GM12878 (cell line): ENCODE measurements at regions not wholly inside any gene's neighbourhood (a gene's known extent, or its start where the extent isn't known, plus 50 kb on each side); places are given as distances from the start of the nearest gene placed in this dataset.

Source experiments
- ATAC-seq: fragments of 200-7000 bp; cut with Tn5 transposase; 3 replicates; pipeline ENCODE4 v1.9.1; 2020; ENCODE audit warnings: mild to moderate bottlenecking, moderate library complexity
- BruUV-seq: library from RNA; stranded (reverse); fragments of 400-500 nt; replicated peaks from 2 replicates; lab custom pipeline; 2021; lab: Mats Ljungman, UMichigan
- CTCF ChIA-PET: fragments of 300-600 bp; sonication (Branson Sonifier 250); formaldehyde crosslinking; extraction: SDS; loops from one replicate; lab custom pipeline; 2021; ENCODE audit warnings: inconsistent platforms; lab: Yijun Ruan, JAX
- POLR2A ChIA-PET: fragments of 350-600 bp; formaldehyde crosslinking; extraction: SDS; loops from one replicate; lab custom pipeline; 2021; ENCODE audit warnings: inconsistent platforms; lab: Charles Lee
- RAD21 ChIA-PET: fragments of 300-600 bp; sonication (Branson Sonifier 250); formaldehyde crosslinking; loops from one replicate; lab custom pipeline; 2023; ENCODE audit warnings: antibody characterized with exemption; ENCODE audit not compliant: unreplicated experiment; lab: Charles Lee
- SMC1A ChIA-PET: fragments of 300-600 bp; sonication (Branson Sonifier 250); formaldehyde crosslinking; loops from one replicate; lab custom pipeline; 2023; ENCODE audit not compliant: unreplicated experiment, uncharacterized antibody; lab: Charles Lee
- DNase-seq: peaks from one replicate; pipeline ENCODE4 v3.0.0-alpha.2; 2011; ENCODE audit warnings: low read depth, low spot score
- FAIRE-seq: peaks from 3 replicates; lab custom pipeline; 2011; peaks lifted over from hg19 to GRCh38; lab: Jason Lieb, UNC
- H2AFZ ChIP-seq: 2 replicates; pipeline ENCODE4 v1.6.0; 2011; ENCODE audit warnings: low read depth, low read length, control low read depth; ENCODE audit not compliant: control insufficient read depth
- H3K27ac ChIP-seq: 2 replicates; pipeline ENCODE4 v1.5.1; 2011; ENCODE audit warnings: control low read depth; ENCODE audit not compliant: control insufficient read depth, insufficient read depth
- H3K27me3 ChIP-seq, 2 experiments: replicated peaks in 1 of 2; 2 replicates each; pipeline versions ENCODE4 v1.6.0 to v1.6.1; 2011; ENCODE audit warnings: low read length in 1 of 2; ENCODE audit not compliant: control insufficient read depth in 2 of 2, insufficient read depth in 2 of 2
- H3K36me3 ChIP-seq, 2 experiments: 2 replicates each; pipeline ENCODE4 v1.5.1; 2011; ENCODE audit warnings: low read length in 1 of 2; ENCODE audit not compliant: control insufficient read depth in 2 of 2, insufficient read depth in 2 of 2
- H3K4me1 ChIP-seq: 2 replicates; pipeline ENCODE4 v1.6.1; 2011; ENCODE audit warnings: mild to moderate bottlenecking, low read length, moderate library complexity, mixed read lengths; ENCODE audit not compliant: control insufficient read depth, insufficient read depth
- H3K4me2 ChIP-seq: 2 replicates; pipeline ENCODE4 v1.6.0; 2011; ENCODE audit warnings: control low read depth; ENCODE audit not compliant: control insufficient read depth, insufficient read depth
- H3K4me3 ChIP-seq: fragments of 200-600 bp; sonication (generic); 2 replicates; pipeline ENCODE4 v1.5.1; 2016
- H3K79me2 ChIP-seq: 2 replicates; pipeline ENCODE4 v1.6.0; 2011; ENCODE audit warnings: low read length; ENCODE audit not compliant: control insufficient read depth, insufficient read depth
- H3K9ac ChIP-seq: 2 replicates; pipeline ENCODE4 v1.8.0; 2011; ENCODE audit warnings: low read length, control low read depth, mixed read lengths; ENCODE audit not compliant: control insufficient read depth, insufficient read depth
- H3K9me3 ChIP-seq: replicated peaks from 3 replicates; pipeline ENCODE4 v1.5.1; 2011; ENCODE audit warnings: mild to moderate bottlenecking, low read length; ENCODE audit not compliant: control insufficient read depth, insufficient read depth
- H4K20me1 ChIP-seq: 2 replicates; pipeline ENCODE4 v1.6.0; 2011; ENCODE audit not compliant: control insufficient read depth, insufficient read depth
- ATF3 ChIP-seq: IDR thresholded peaks from 2 replicates; pipeline ENCODE4 v1.6.1; 2011; ENCODE audit warnings: low read depth, mild to moderate bottlenecking, low read length, moderate library complexity, borderline replicate concordance; ENCODE audit errors: extremely low read depth
- ESRRA ChIP-seq: IDR thresholded peaks from 2 replicates; pipeline ENCODE4 v1.6.1; 2012; ENCODE audit warnings: mild to moderate bottlenecking, low read length, improper control_type of control experiment
- HCFC1 ChIP-seq: fragments of 150-350 bp; IDR thresholded peaks from 2 replicates; pipeline ENCODE4 v1.6.1; 2014; ENCODE audit warnings: low read length
- NBN ChIP-seq: fragments of 450-650 bp; IDR thresholded peaks from 2 replicates; pipeline ENCODE4 v1.6.1; 2016
- POLR2AphosphoS5 ChIP-seq: IDR thresholded peaks from 2 replicates; pipeline ENCODE4 v1.6.1; 2011; ENCODE audit warnings: mild to moderate bottlenecking, low read length, inconsistent platforms
- RELA ChIP-seq: fragments of 450-650 bp; IDR thresholded peaks from 2 replicates; pipeline ENCODE4 v1.8.0; 2014; ENCODE audit warnings: borderline replicate concordance; ENCODE audit not compliant: partially characterized antibody
- REST ChIP-seq: IDR thresholded peaks from 2 replicates; pipeline ENCODE4 v1.6.1; 2012; ENCODE audit warnings: mild to moderate bottlenecking, low read depth, low read length
- STAT1 ChIP-seq: fragments of 450-650 bp; conservative IDR thresholded peaks from 2 replicates; pipeline ENCODE4 v1.6.1; 2014; ENCODE audit warnings: antibody characterized with exemption, mild to moderate bottlenecking
- WGBS: methylation state at CpG from one replicate; pipeline ENCODE4 v1.1.6; 2016; ENCODE audit warnings: low lambda C conversion rate; ENCODE audit not compliant: insufficient replicate concordance, insufficient coverage; ENCODE audit errors: missing lambda C conversion rate; 5-methylcytosine and 5-hydroxymethylcytosine counted together
- in situ Hi-C: fragments of 300-500 bp; cut with MboI; formaldehyde crosslinking; loops from 9 replicates; pipeline ENCODE4 v1.14.3; 2018; ENCODE audit warnings: mixed read lengths
- intact Hi-C: fragments of 100-400 bp; cut with micrococcal nuclease; formaldehyde crosslinking; loops from one replicate; pipeline ENCODE4 v1.14.2; 2022; ENCODE audit not compliant: unreplicated experiment
- TF ChIP-seq, protein P1 (sequence below): IDR thresholded peaks from 2 replicates; pipeline ENCODE4 v1.6.1; 2011; ENCODE audit warnings: borderline replicate concordance, low read depth, mild to moderate bottlenecking, moderate library complexity, mixed read lengths, low read length; ENCODE audit not compliant: insufficient read depth; ENCODE audit errors: extremely low read length

- TF ChIP-seq RELA, result no peak
- TF ChIP-seq NBN, result no peak
- no peak for TF ChIP-seq POLR2AphosphoS5
- no peak for TF ChIP-seq REST
- TF ChIP-seq HCFC1, result no peak
- no peak for TF ChIP-seq ESRRA
- TF ChIP-seq, protein P1, sequence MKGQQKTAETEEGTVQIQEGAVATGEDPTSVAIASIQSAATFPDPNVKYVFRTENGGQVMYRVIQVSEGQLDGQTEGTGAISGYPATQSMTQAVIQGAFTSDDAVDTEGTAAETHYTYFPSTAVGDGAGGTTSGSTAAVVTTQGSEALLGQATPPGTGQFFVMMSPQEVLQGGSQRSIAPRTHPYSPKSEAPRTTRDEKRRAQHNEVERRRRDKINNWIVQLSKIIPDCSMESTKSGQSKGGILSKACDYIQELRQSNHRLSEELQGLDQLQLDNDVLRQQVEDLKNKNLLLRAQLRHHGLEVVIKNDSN, result no peak
- no peak for TF ChIP-seq ATF3
- TF ChIP-seq STAT1, result no peak
- in situ Hi-C loops (no loop called here), intact Hi-C loops (no loop called here)
- CTCF ChIA-PET, result no interaction called here
- H4K20me1 ChIP-seq, result no peaks in the 10 kb centered on the region
- POLR2A ChIA-PET, result no interaction called here
- no peak overlapping the region for H3K4me2 ChIP-seq
- no peaks in the 10 kb centered on the region for H3K27me3 ChIP-seq
- DNase-seq (no peak), ATAC-seq (no peak), FAIRE-seq (no peak)
- no TSS peak for BruUV-seq
- H3K27ac ChIP-seq, result no peak overlapping the region
- no peak overlapping the region for H3K4me3 ChIP-seq
- no peaks in the 10 kb centered on the region for H3K9me3 ChIP-seq
- H3K36me3 ChIP-seq, result no peaks in the 10 kb centered on the region
- SMC1A ChIA-PET, result no interaction called here
- no peak overlapping the region for H2AFZ ChIP-seq
- H3K79me2 ChIP-seq, result no peaks in the 10 kb centered on the region
- H3K9ac ChIP-seq, result no peak overlapping the region
- 13% methylated on average over 3 of the region's 3 CpGs for WGBS
- RAD21 ChIA-PET, result no interaction called here
- no peaks in the 10 kb centered on the region for H3K4me1 ChIP-seq
Observed at GRCh38 chr16:65876056-65876408, 490.5 kb upstream of the CDH5 start.
